Fibroblast of mammary gland (primary cell): ENCODE measurements at regions not wholly inside any gene's neighbourhood (a gene's known extent, or its start where the extent isn't known, plus 50 kb on each side); places are given as distances from the start of the nearest gene placed in this dataset.
"Not testable (repeated sequence)": the region's sequence is repeated elsewhere in the genome, so short reads cannot be mapped to it uniquely, and the experiment has no call there.

Experiments
- DNase-seq: peaks from one replicate; pipeline ENCODE4 v3.0.0-alpha.2; 2010; ENCODE audit warnings: low read depth
- H3K4me3 ChIP-seq: 2 replicates; pipeline ENCODE4 v1.5.1; 2011; ENCODE audit warnings: low read depth, mild to moderate bottlenecking, low read length, moderate library complexity; ENCODE audit not compliant: control insufficient read depth
- CTCF ChIP-seq: conservative IDR thresholded peaks from 2 replicates; pipeline ENCODE4 v1.5.1; 2011; ENCODE audit warnings: low read depth, low read length, inconsistent platforms; ENCODE audit not compliant: control insufficient read depth, insufficient read depth

- no peak overlapping the region for H3K4me3 ChIP-seq
- no peak for DNase-seq
- TF ChIP-seq CTCF = no peak
Measured at GRCh38 chr7:89845952-89846351, 308.3 kb upstream of the STEAP1 start.

GRCh38 chr7:89849052-89849451, 305.2 kb upstream of the STEAP1 start:
- H3K4me3 ChIP-seq = no peak overlapping the region
- no peak for DNase-seq
- TF ChIP-seq CTCF = no peak

GRCh38 chr7:89857053-89857452, 297.2 kb upstream of the STEAP1 start:
- DNase-seq, H3K4me3 ChIP-seq: not testable (repeated sequence)

GRCh38 chr7:89857767-89858166, 296.5 kb upstream of the STEAP1 start:
- no peak overlapping the region for H3K4me3 ChIP-seq
- TF ChIP-seq CTCF = no peak
- no peak for DNase-seq

GRCh38 chr7:89887489-89887888, 266.8 kb upstream of the STEAP1 start:
- DNase-seq = no peak
- H3K4me3 ChIP-seq = no peak overlapping the region
- no peak for TF ChIP-seq CTCF

GRCh38 chr7:89908736-89909135, 245.5 kb upstream of the STEAP1 start:
- no peak for DNase-seq
- no peak overlapping the region for H3K4me3 ChIP-seq
- no peak for TF ChIP-seq CTCF

GRCh38 chr7:89914711-89915110, 239.6 kb upstream of the STEAP1 start:
- H3K4me3 ChIP-seq = no peak overlapping the region
- DNase-seq = no peak
- TF ChIP-seq CTCF = no peak
